ENCODE measurements at regions not wholly inside any gene's neighbourhood (a gene's known extent, or its start where the extent isn't known, plus 50 kb on each side); places are given as distances from the start of the nearest gene placed in this dataset.

DNA sequence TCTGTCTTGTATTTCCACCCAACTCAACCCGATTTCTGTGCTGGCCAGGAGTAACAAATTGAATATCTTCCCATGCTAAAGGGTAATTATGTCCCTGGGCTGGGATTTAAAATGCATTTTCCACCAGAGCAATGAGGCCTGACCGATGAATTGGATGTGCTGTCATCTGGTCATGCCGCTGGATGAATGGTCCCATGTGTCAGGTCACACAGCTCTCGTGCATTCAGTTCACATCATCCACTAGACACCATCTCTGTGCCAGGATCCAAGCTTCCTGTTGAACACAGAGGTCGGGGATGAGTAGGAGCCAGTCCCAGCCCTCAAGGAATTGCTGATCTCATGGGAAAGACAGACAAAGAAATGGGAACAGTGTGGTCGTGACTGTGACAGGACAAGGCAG, 200.8 kb downstream of the ADRA2A start:
- no peak overlapping the region for H3K4me3 ChIP-seq (ENCODE audit: low read depth, low read length)
- TF ChIP-seq, protein P1, sequence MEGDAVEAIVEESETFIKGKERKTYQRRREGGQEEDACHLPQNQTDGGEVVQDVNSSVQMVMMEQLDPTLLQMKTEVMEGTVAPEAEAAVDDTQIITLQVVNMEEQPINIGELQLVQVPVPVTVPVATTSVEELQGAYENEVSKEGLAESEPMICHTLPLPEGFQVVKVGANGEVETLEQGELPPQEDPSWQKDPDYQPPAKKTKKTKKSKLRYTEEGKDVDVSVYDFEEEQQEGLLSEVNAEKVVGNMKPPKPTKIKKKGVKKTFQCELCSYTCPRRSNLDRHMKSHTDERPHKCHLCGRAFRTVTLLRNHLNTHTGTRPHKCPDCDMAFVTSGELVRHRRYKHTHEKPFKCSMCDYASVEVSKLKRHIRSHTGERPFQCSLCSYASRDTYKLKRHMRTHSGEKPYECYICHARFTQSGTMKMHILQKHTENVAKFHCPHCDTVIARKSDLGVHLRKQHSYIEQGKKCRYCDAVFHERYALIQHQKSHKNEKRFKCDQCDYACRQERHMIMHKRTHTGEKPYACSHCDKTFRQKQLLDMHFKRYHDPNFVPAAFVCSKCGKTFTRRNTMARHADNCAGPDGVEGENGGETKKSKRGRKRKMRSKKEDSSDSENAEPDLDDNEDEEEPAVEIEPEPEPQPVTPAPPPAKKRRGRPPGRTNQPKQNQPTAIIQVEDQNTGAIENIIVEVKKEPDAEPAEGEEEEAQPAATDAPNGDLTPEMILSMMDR (IDR thresholded peaks at IDR 0.05; ENCODE audit: low read depth, low read length): no peak

DNA sequence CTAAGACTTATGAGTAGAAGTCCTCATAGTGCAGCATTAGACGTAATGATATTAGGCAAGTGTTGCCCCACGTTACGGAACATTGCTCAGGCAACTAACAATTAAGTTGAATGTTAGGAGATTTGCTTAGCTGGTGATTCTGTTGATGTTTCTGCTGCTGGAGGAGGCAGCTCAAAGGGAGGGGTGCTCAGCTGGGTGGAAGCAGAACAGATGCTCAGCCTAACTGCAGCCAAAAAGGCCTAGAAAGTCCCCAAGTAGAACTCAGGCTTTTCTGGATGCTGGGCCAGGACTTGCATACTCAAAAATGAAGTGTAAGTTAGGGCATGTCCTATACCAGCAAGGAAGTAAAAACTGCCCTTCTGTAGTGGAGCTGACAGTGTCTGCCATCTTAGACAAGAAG, 201.4 kb downstream of the ADRA2A start:
- TF ChIP-seq, protein P1 (IDR thresholded peaks at IDR 0.05; ENCODE audit: low read depth, low read length): no peak

GRCh38 chr10:111281516-111281915, 204.7 kb downstream of the ADRA2A start:
- TF ChIP-seq, protein P1 (IDR thresholded peaks at IDR 0.05; ENCODE audit: low read depth, low read length): no peak
- H3K4me3 ChIP-seq (ENCODE audit: low read depth, low read length): no peak overlapping the region

More for the DNA sequence above, 201.4 kb downstream of the ADRA2A start:
- H3K4me3 ChIP-seq (ENCODE audit: low read depth, low read length): no peak overlapping the region

- H3K4me3 ChIP-seq (ENCODE audit: low read depth, low read length): no peak overlapping the region
- TF ChIP-seq, protein P1 (IDR thresholded peaks at IDR 0.05; ENCODE audit: low read depth, low read length): no peak
These were observed 212.6 kb downstream of the ADRA2A start for GRCh38 chr10:111289461-111289860.

- TF ChIP-seq, protein P1 (IDR thresholded peaks at IDR 0.05; ENCODE audit: low read depth, low read length): no peak
- no peak overlapping the region for H3K4me3 ChIP-seq (ENCODE audit: low read depth, low read length)
These were observed 213.8 kb downstream of the ADRA2A start for GRCh38 chr10:111290649-111291048.

GRCh38 chr10:111295788-111296187, 219.0 kb downstream of the ADRA2A start:
- TF ChIP-seq, protein P1 (IDR thresholded peaks at IDR 0.05; ENCODE audit: low read depth, low read length): no peak
- H3K4me3 ChIP-seq (ENCODE audit: low read depth, low read length): no peak overlapping the region

DNA sequence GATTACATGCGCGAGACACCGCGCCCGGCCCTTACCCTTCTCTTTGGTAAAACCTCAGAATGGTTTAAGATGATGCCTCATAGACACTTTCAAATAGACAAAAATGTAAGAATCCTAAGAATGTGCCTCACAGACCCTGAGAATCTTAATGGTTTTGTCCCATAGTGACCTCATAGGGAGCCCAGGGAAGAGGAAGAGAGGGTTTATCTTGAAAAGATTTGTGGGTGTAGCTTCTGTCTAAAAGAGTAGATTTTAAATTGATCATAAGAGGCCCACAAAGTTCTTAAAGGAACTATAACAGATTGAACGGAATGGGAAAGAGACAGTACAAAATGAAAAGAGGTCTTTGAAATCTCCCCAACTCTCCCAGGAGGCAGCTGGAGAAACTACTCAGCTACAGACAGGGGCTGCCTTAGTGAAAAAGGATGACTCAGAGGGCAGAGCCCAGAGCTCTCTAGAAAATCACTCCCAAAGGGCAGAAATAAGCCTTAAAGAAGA, 220.6 kb downstream of the ADRA2A start:
- TF ChIP-seq, protein P1 (IDR thresholded peaks at IDR 0.05; ENCODE audit: low read depth, low read length): no peak
- H3K4me3 ChIP-seq (ENCODE audit: low read depth, low read length): no peak overlapping the region

Measured in WI38 (cell line).